Type B pancreatic cell (in vitro differentiated cells): ENCODE measurements at regions not wholly inside any gene's neighbourhood (a gene's known extent, or its start where the extent isn't known, plus 50 kb on each side); places are given as distances from the start of the nearest gene placed in this dataset.
"Not testable (repeated sequence)": the region's sequence is repeated elsewhere in the genome, so short reads cannot be mapped to it uniquely, and the experiment has no call there.

Experiments
- DNase-seq: peaks from one replicate; pipeline ENCODE4 v3.0.0; 2021; ENCODE audit warnings: mixed read lengths; ENCODE audit not compliant: unreplicated experiment; ENCODE audit errors: extremely low spot score
- H3K27ac Mint-ChIP-seq: 2 replicates; pipeline ENCODE4 v1.8.0; 2021; ENCODE audit warnings: mild to moderate bottlenecking, mixed read lengths
- H3K27me3 Mint-ChIP-seq: 2 replicates; pipeline ENCODE4 v1.8.0; 2021; ENCODE audit warnings: mixed read lengths
- H3K36me3 Mint-ChIP-seq: 2 replicates; pipeline ENCODE4 v1.8.0; 2021; ENCODE audit warnings: mixed read lengths
- H3K4me1 Mint-ChIP-seq: one replicate; pipeline ENCODE4 v1.8.0; 2021; ENCODE audit warnings: mixed read lengths; ENCODE audit not compliant: unreplicated experiment
- H3K4me3 Mint-ChIP-seq: 2 replicates; pipeline ENCODE4 v1.8.0; 2021; ENCODE audit warnings: mild to moderate bottlenecking, mixed read lengths
- H3K9me3 Mint-ChIP-seq: 2 replicates; pipeline ENCODE4 v1.8.0; 2021; ENCODE audit warnings: mixed read lengths
- CTCF ChIP-seq: fragments of 200-600 bp; sonication (generic); conservative IDR thresholded peaks from 2 replicates; pipeline ENCODE4 v1.5.0; 2021; ENCODE audit warnings: antibody characterized with exemption, mild to moderate bottlenecking

DNA sequence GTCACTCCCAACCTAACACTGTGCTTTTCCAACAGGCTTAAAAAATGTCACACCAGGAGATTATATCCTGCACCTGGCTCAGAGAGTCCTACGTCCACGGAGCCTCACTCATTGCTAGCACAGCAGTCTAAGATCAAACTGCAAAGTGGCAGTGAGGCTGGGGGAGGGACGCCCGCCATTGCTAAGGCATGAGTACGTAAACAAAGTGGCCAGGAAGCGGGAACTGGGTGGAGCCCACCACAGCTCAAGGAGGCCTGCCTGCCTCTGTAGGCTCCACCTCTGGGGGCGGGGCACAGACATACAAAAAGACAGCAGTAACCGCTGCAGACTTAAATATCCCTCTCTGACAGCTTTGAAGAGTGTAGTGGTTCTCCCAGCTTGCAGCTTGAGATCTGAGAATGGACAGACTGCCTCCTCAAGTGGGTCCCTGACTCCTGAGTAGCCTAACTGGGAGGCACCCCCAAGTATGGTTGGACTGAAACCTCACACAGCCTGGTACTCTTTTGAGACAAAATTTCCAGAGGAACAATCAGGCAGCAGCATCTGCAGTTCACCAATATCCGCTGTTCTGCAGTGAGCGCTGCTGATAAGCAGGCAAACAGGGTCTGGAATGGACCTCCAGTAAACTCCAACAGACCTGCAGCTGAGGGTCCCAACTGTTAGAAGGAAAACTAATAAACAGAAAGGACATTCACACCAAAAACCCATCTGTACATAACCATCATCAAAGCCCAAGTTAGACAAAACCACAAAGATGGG is 2986.4 kb upstream of the OR11H1 start:
- H3K4me3 Mint-ChIP-seq, H3K4me1 Mint-ChIP-seq, H3K27me3 Mint-ChIP-seq, H3K36me3 Mint-ChIP-seq, DNase-seq, H3K9me3 Mint-ChIP-seq, H3K27ac Mint-ChIP-seq: not testable (repeated sequence)

GRCh38 chr22:12553366-12553765 is 2974.6 kb upstream of the OR11H1 start:
- H3K4me1 Mint-ChIP-seq, H3K36me3 Mint-ChIP-seq: not testable (repeated sequence)

DNA sequence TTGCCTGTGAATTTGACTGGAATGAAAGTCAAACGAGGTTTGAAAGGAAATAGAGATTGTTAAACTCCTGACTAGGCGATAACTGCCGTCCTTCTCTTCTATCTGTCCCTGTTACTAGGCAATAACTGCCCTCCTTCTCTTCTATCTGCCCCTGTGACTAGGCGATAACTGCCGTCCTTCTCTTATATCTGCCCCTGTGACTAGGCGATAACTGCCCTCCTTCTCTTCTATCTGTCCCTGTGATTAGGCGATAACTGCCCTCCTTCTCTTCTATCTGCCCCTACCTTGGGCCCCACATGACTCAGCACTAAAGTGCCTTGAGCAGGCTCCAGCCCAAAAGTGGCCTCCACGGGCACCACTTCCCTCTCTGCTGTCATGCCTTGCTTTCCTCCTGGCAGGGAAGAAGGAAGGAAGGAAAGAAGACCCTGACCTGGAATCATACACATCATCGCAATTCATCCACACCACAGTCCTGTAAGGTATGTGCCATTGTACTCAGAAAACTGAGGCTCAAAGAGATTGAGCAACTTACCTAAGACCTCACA is 2973.3 kb upstream of the OR11H1 start:
- not testable (repeated sequence) for DNase-seq, H3K27me3 Mint-ChIP-seq, H3K36me3 Mint-ChIP-seq, H3K4me3 Mint-ChIP-seq, H3K4me1 Mint-ChIP-seq, H3K27ac Mint-ChIP-seq, H3K9me3 Mint-ChIP-seq

More at GRCh38 chr22:12553366-12553765, 2974.6 kb upstream of the OR11H1 start:
- H3K9me3 Mint-ChIP-seq, H3K27me3 Mint-ChIP-seq, H3K4me3 Mint-ChIP-seq, DNase-seq, H3K27ac Mint-ChIP-seq: not testable (repeated sequence)

DNA sequence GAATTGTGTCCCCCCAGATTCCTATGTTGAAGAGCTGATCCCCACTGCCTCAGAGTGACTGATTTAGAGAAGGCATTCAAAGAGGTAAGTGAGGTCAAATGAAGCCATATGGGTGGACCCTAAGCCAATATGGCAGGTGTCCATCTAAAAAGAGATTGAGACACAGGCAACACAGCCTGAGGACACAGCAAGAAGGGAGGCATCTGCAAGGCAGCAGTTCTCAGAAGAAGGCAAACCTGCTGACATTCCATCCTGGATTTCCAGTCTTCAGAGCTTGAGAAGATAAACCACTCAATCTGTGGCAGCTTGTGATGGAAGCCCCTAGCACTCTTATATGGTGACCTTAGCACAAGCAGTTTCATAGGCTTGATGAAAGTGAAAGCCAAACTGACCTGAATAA is 2956.5 kb upstream of the OR11H1 start:
- not testable (repeated sequence) for H3K36me3 Mint-ChIP-seq, DNase-seq, H3K4me1 Mint-ChIP-seq, H3K27me3 Mint-ChIP-seq, H3K9me3 Mint-ChIP-seq, H3K4me3 Mint-ChIP-seq, H3K27ac Mint-ChIP-seq

- H3K27ac Mint-ChIP-seq, DNase-seq: not testable (repeated sequence)
Observed at GRCh38 chr22:12579655-12580054, 2948.3 kb upstream of the OR11H1 start.

DNA sequence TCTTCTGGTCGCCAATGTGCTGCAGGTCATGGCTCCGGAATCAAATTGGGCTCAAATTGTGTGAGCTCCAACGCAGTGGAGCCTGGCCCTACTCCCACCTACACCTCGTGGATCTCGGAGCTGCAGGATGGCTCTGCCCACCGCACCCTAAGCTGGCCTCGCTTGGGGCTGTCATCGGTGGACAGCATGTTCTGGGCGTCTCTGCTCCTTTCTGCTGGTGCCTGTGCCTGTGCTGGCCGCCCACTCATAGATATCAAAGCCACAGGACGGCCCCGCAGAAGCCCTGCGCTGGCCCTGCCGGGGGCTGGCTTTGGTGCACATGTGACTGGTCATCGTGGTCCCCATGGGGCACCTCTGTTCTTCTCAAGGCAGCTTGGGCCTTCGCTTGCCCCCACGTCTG is 2943.5 kb upstream of the OR11H1 start:
- H3K27ac Mint-ChIP-seq, DNase-seq, H3K4me1 Mint-ChIP-seq, H3K9me3 Mint-ChIP-seq, H3K27me3 Mint-ChIP-seq, H3K36me3 Mint-ChIP-seq, H3K4me3 Mint-ChIP-seq: not testable (repeated sequence)

More at GRCh38 chr22:12579655-12580054, 2948.3 kb upstream of the OR11H1 start:
- H3K4me1 Mint-ChIP-seq, H3K27me3 Mint-ChIP-seq, H3K36me3 Mint-ChIP-seq, H3K4me3 Mint-ChIP-seq, H3K9me3 Mint-ChIP-seq: not testable (repeated sequence)
- TF ChIP-seq CTCF: peak; percentile 37

DNA sequence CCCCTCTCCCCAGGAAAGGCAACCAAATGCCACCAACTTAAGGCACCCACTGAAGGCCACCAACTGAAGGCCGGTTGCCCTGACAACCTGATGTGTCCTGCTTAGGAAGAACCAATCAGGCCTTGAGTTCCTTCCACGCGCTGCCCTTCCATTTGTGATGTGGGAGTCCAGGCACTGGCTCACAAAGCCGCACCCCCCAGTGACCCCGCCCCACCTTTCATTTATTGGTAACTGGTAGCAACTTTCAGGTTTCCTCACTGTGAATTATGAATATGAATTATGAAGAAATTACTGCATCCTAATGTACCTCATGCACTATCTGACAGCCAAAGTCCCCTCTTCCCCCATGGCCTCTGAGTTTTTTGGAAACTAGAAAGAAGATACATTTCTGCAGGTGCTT is 2943.1 kb upstream of the OR11H1 start:
- not testable (repeated sequence) for H3K9me3 Mint-ChIP-seq, H3K4me1 Mint-ChIP-seq, H3K27me3 Mint-ChIP-seq, H3K27ac Mint-ChIP-seq, H3K4me3 Mint-ChIP-seq, H3K36me3 Mint-ChIP-seq, DNase-seq

DNA sequence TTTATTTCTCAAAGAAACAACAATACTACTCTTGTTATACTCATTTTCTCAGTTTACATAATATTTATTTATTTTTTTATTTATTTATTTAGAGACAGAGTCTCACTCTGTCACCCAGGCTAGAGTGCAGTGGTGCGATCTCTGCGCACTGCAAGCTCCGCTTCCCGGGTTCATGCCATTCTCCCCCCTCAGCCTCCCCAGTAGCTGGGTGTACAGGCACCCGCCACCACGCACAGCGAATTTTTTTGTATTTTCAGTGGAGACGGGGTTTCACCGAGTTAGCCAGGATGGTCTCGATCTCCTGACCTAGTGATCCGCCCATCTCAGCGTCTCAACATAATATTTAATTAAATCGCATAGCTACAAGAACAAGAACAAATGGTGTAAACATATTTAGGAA is 2932.3 kb upstream of the OR11H1 start:
- DNase-seq, H3K4me1 Mint-ChIP-seq, H3K36me3 Mint-ChIP-seq, H3K4me3 Mint-ChIP-seq, H3K27me3 Mint-ChIP-seq, H3K27ac Mint-ChIP-seq: not testable (repeated sequence)
- H3K9me3 Mint-ChIP-seq: peaks cover 24% of the 10 kb centered on the region

DNA sequence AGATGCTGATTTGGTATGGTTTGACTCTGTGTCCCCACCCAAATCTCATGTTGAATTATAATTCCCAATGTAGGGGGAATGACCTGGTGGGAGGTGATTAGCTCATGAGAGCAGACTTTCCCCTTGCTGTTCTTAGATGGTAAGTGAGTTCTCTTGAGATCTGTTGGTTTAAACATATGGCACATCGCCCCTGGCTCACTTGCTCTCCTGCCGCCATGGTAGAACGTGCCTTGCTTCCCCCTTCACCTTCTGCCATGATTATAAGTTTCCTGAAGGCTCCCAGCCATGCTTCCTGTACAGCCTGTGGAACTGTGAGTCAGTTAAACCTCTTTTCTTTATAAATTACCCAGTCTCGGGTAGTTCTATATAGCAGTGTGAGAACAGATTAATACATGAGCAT is 2930.2 kb upstream of the OR11H1 start:
- not testable (repeated sequence) for H3K27ac Mint-ChIP-seq, DNase-seq, H3K4me3 Mint-ChIP-seq, H3K4me1 Mint-ChIP-seq, H3K36me3 Mint-ChIP-seq, H3K27me3 Mint-ChIP-seq
- peaks cover 25% of the 10 kb centered on the region for H3K9me3 Mint-ChIP-seq

- H3K36me3 Mint-ChIP-seq, DNase-seq, H3K4me1 Mint-ChIP-seq, H3K27ac Mint-ChIP-seq, H3K27me3 Mint-ChIP-seq, H3K4me3 Mint-ChIP-seq: not testable (repeated sequence)
- peaks cover 18% of the 10 kb centered on the region for H3K9me3 Mint-ChIP-seq
Observed at GRCh38 chr22:12601510-12601869, 2926.5 kb upstream of the OR11H1 start.
